ENCODE measurements at regions not wholly inside any gene's neighbourhood (a gene's known extent, or its start where the extent isn't known, plus 50 kb on each side); places are given as distances from the start of the nearest gene placed in this dataset.

DNA sequence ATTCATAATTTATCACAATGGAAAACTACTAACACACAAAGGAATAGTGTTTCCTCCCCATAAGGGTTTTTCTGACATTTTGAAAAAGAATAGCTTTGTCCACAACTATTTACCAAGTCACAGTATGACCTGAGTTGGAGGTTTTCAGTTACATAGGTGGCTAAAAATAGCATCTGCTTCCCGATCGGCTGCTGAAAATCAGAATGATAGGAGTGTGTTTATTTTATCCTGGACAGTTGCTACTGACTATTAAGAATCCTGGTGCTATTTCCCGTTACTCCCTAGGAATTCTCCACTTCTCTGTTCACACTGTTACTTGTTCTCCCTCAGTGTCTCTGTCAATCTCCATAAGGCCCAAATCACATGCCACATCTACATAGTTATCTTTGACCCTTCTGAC, 353.9 kb upstream of the RARB start:
- no peak for TF ChIP-seq POLR2A (IDR thresholded peaks at IDR 0.05; ENCODE audit: extremely low read depth, insufficient read length)
- TF ChIP-seq, protein P1, sequence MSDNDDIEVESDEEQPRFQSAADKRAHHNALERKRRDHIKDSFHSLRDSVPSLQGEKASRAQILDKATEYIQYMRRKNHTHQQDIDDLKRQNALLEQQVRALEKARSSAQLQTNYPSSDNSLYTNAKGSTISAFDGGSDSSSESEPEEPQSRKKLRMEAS (IDR thresholded peaks at IDR 0.05; ENCODE audit: low read depth, low read length), result no peak

All from NB4 (cell line).